Kidney epithelial cell (primary cell): ENCODE measurements at regions not wholly inside any gene's neighbourhood (a gene's known extent, or its start where the extent isn't known, plus 50 kb on each side); places are given as distances from the start of the nearest gene placed in this dataset.

Experiments used
- DNase-seq: peaks from one replicate; pipeline ENCODE4 v3.0.0-alpha.2; 2010; ENCODE audit warnings: low read depth
- H3K27me3 ChIP-seq: 2 replicates; pipeline ENCODE4 v1.6.0; 2011; ENCODE audit warnings: low read length; ENCODE audit not compliant: control insufficient read depth, insufficient read depth
- H3K36me3 ChIP-seq: 2 replicates; pipeline ENCODE4 v1.5.1; 2011; ENCODE audit warnings: low read length; ENCODE audit not compliant: control insufficient read depth, insufficient read depth
- H3K4me3 ChIP-seq: 2 replicates; pipeline ENCODE4 v1.5.1; 2011; ENCODE audit warnings: low read depth, mild to moderate bottlenecking, control low read depth, low read length
- TF ChIP-seq, protein P1 (sequence below): IDR thresholded peaks from 2 replicates; pipeline ENCODE4 v1.5.1; 2011; ENCODE audit warnings: mild to moderate bottlenecking, moderate library complexity, low read length, control low read depth, inconsistent platforms; ENCODE audit not compliant: insufficient read depth, poor library complexity, severe bottlenecking

DNA sequence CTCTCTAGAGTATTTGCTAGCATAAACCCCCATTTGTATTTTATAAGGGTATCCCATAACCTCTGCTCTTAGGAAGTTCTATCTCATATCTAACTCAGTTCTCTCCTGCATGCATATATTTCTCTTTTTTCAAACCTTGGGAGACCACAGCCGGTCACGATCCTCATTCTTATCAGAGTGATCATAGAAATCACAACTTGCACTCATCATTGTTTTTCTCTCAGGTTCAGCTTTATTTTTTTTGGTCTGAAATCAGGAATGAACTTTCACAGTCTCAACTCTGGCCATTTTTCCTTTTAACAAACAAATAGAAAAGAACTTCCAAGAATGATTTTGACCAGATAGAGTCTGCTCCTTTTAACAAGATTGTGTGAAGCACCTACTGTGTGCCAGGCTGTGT is 98.6 kb upstream of the BLID start:
- no peaks in the 10 kb centered on the region for H3K36me3 ChIP-seq
- H3K27me3 ChIP-seq, result no peaks in the 10 kb centered on the region
- no peak overlapping the region for H3K4me3 ChIP-seq
- TF ChIP-seq, protein P1, sequence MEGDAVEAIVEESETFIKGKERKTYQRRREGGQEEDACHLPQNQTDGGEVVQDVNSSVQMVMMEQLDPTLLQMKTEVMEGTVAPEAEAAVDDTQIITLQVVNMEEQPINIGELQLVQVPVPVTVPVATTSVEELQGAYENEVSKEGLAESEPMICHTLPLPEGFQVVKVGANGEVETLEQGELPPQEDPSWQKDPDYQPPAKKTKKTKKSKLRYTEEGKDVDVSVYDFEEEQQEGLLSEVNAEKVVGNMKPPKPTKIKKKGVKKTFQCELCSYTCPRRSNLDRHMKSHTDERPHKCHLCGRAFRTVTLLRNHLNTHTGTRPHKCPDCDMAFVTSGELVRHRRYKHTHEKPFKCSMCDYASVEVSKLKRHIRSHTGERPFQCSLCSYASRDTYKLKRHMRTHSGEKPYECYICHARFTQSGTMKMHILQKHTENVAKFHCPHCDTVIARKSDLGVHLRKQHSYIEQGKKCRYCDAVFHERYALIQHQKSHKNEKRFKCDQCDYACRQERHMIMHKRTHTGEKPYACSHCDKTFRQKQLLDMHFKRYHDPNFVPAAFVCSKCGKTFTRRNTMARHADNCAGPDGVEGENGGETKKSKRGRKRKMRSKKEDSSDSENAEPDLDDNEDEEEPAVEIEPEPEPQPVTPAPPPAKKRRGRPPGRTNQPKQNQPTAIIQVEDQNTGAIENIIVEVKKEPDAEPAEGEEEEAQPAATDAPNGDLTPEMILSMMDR, result no peak
- DNase-seq, result no peak

- DNase-seq, result no peak
- TF ChIP-seq, protein P1, result no peak
Observed at GRCh38 chr11:122214080-122214479, 98.1 kb upstream of the BLID start.

GRCh38 chr11:122213171-122213570 is 97.2 kb upstream of the BLID start:
- no peak overlapping the region for H3K4me3 ChIP-seq
- no peaks in the 10 kb centered on the region for H3K36me3 ChIP-seq
- no peaks in the 10 kb centered on the region for H3K27me3 ChIP-seq
- TF ChIP-seq, protein P1, result no peak
- DNase-seq, result no peak

More at GRCh38 chr11:122214080-122214479, 98.1 kb upstream of the BLID start:
- Histone ChIP-seq H3K36me3 (no peaks in the 10 kb centered on the region), H3K27me3 (no peaks in the 10 kb centered on the region), H3K4me3 (no peak overlapping the region)

DNA sequence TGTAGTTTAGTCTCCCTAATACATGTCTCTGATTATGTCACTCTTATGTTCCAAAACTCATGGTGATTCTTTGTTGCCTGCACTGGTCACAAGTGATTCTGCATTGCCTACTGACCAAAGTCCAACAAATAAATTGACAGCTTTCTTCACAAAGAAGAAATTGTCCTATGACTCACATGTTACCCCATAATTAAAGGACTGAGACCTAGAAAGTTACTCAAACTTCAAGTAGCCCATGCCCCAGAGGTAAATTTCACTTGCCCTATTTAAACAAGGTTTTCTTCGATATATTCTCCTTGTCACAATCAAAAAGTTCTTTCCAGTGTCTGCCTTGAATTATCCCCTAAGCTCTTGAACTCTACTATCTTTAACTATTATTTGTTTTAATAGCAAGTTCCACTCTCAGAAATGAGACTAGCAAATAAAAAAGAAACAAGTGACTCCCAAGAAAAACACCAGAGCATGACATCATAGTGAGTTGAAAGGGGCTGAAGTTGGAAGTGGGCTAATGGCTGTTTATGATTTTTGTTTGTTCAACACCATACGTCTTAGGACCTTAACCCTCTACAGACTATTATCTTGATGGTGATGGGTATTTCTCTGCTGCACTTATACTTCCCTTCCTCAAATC is 94.5 kb upstream of the BLID start:
- Histone ChIP-seq H3K4me3 (no peak overlapping the region), H3K36me3 (no peaks in the 10 kb centered on the region)
- DNase-seq, result no peak

GRCh38 chr11:122209619-122210366 is 93.8 kb upstream of the BLID start:
- H3K4me3 ChIP-seq, result no peak overlapping the region
- no peaks in the 10 kb centered on the region for H3K36me3 ChIP-seq
- DNase-seq, result no peak
- no peaks in the 10 kb centered on the region for H3K27me3 ChIP-seq
- TF ChIP-seq, protein P1, result no peak

More for the DNA sequence above, 94.5 kb upstream of the BLID start:
- no peaks in the 10 kb centered on the region for H3K27me3 ChIP-seq
- TF ChIP-seq, protein P1, result no peak
